GM12878 (cell line): ENCODE measurements at regions not wholly inside any gene's neighbourhood (a gene's known extent, or its start where the extent isn't known, plus 50 kb on each side); places are given as distances from the start of the nearest gene placed in this dataset.

Experiments
- ATAC-seq: fragments of 200-7000 bp; cut with Tn5 transposase; 3 replicates; pipeline ENCODE4 v1.9.1; 2020; ENCODE audit warnings: mild to moderate bottlenecking, moderate library complexity
- BruUV-seq: library from RNA; stranded (reverse); fragments of 400-500 nt; replicated peaks from 2 replicates; lab custom pipeline; 2021; lab: Mats Ljungman, UMichigan
- CTCF ChIA-PET: fragments of 300-600 bp; sonication (Branson Sonifier 250); formaldehyde crosslinking; extraction: SDS; loops from one replicate; lab custom pipeline; 2021; ENCODE audit warnings: inconsistent platforms; lab: Yijun Ruan, JAX
- POLR2A ChIA-PET: fragments of 350-600 bp; formaldehyde crosslinking; extraction: SDS; loops from one replicate; lab custom pipeline; 2021; ENCODE audit warnings: inconsistent platforms; lab: Charles Lee
- RAD21 ChIA-PET: fragments of 300-600 bp; sonication (Branson Sonifier 250); formaldehyde crosslinking; loops from one replicate; lab custom pipeline; 2023; ENCODE audit warnings: antibody characterized with exemption; ENCODE audit not compliant: unreplicated experiment; lab: Charles Lee
- SMC1A ChIA-PET: fragments of 300-600 bp; sonication (Branson Sonifier 250); formaldehyde crosslinking; loops from one replicate; lab custom pipeline; 2023; ENCODE audit not compliant: unreplicated experiment, uncharacterized antibody; lab: Charles Lee
- DNase-seq: peaks from one replicate; pipeline ENCODE4 v3.0.0-alpha.2; 2011; ENCODE audit warnings: low read depth, low spot score
- FAIRE-seq: peaks from 3 replicates; lab custom pipeline; 2011; peaks lifted over from hg19 to GRCh38; lab: Jason Lieb, UNC
- H2AFZ ChIP-seq: 2 replicates; pipeline ENCODE4 v1.6.0; 2011; ENCODE audit warnings: low read depth, low read length, control low read depth; ENCODE audit not compliant: control insufficient read depth
- H3K27ac ChIP-seq: 2 replicates; pipeline ENCODE4 v1.5.1; 2011; ENCODE audit warnings: control low read depth; ENCODE audit not compliant: control insufficient read depth, insufficient read depth
- H3K27me3 ChIP-seq, 2 experiments: replicated peaks in 1 of 2; 2 replicates each; pipeline versions ENCODE4 v1.6.0 to v1.6.1; 2011; ENCODE audit warnings: low read length in 1 of 2; ENCODE audit not compliant: control insufficient read depth in 2 of 2, insufficient read depth in 2 of 2
- H3K36me3 ChIP-seq, 2 experiments: 2 replicates each; pipeline ENCODE4 v1.5.1; 2011; ENCODE audit warnings: low read length in 1 of 2; ENCODE audit not compliant: control insufficient read depth in 2 of 2, insufficient read depth in 2 of 2
- H3K4me1 ChIP-seq: 2 replicates; pipeline ENCODE4 v1.6.1; 2011; ENCODE audit warnings: mild to moderate bottlenecking, low read length, moderate library complexity, mixed read lengths; ENCODE audit not compliant: control insufficient read depth, insufficient read depth
- H3K4me2 ChIP-seq: 2 replicates; pipeline ENCODE4 v1.6.0; 2011; ENCODE audit warnings: control low read depth; ENCODE audit not compliant: control insufficient read depth, insufficient read depth
- H3K4me3 ChIP-seq: fragments of 200-600 bp; sonication (generic); 2 replicates; pipeline ENCODE4 v1.5.1; 2016
- H3K79me2 ChIP-seq: 2 replicates; pipeline ENCODE4 v1.6.0; 2011; ENCODE audit warnings: low read length; ENCODE audit not compliant: control insufficient read depth, insufficient read depth
- H3K9ac ChIP-seq: 2 replicates; pipeline ENCODE4 v1.8.0; 2011; ENCODE audit warnings: low read length, control low read depth, mixed read lengths; ENCODE audit not compliant: control insufficient read depth, insufficient read depth
- H3K9me3 ChIP-seq: replicated peaks from 3 replicates; pipeline ENCODE4 v1.5.1; 2011; ENCODE audit warnings: mild to moderate bottlenecking, low read length; ENCODE audit not compliant: control insufficient read depth, insufficient read depth
- H4K20me1 ChIP-seq: 2 replicates; pipeline ENCODE4 v1.6.0; 2011; ENCODE audit not compliant: control insufficient read depth, insufficient read depth
- JUND ChIP-seq: IDR thresholded peaks from 2 replicates; pipeline ENCODE4 v1.6.1; 2012; ENCODE audit warnings: low read depth, mild to moderate bottlenecking, low read length, improper control_type of control experiment, moderate library complexity
- MEF2A ChIP-seq: IDR thresholded peaks from 2 replicates; pipeline ENCODE4 v1.6.1; 2011; ENCODE audit warnings: low read depth, mild to moderate bottlenecking, low read length, moderate library complexity; ENCODE audit not compliant: insufficient read depth
- RBBP5 ChIP-seq: fragments of 200-600 bp; sonication (generic); conservative IDR thresholded peaks from 2 replicates; pipeline ENCODE4 v1.6.1; 2016
- RELA ChIP-seq: fragments of 450-650 bp; IDR thresholded peaks from 2 replicates; pipeline ENCODE4 v1.8.0; 2014; ENCODE audit warnings: borderline replicate concordance; ENCODE audit not compliant: partially characterized antibody
- RELB ChIP-seq: fragments of 450-650 bp; IDR thresholded peaks from 2 replicates; pipeline ENCODE4 v1.6.1; 2017; ENCODE audit warnings: low read depth, mild to moderate bottlenecking, moderate library complexity
- SUPT20H ChIP-seq: IDR thresholded peaks from 2 replicates; pipeline ENCODE4 v1.6.1; 2011; ENCODE audit warnings: low read depth, mild to moderate bottlenecking, low read length, moderate library complexity, borderline replicate concordance; ENCODE audit not compliant: control insufficient read depth
- TCF3 ChIP-seq: IDR thresholded peaks from 2 replicates; pipeline ENCODE4 v1.6.1; 2012; ENCODE audit warnings: low read depth, mild to moderate bottlenecking, low read length, borderline replicate concordance; ENCODE audit not compliant: insufficient read depth
- YY1 ChIP-seq: IDR thresholded peaks from 2 replicates; pipeline ENCODE4 v1.6.1; 2011; ENCODE audit warnings: low read depth, mild to moderate bottlenecking, low read length
- WGBS: methylation state at CpG from one replicate; pipeline ENCODE4 v1.1.6; 2016; ENCODE audit warnings: low lambda C conversion rate; ENCODE audit not compliant: insufficient replicate concordance, insufficient coverage; ENCODE audit errors: missing lambda C conversion rate; 5-methylcytosine and 5-hydroxymethylcytosine counted together
- in situ Hi-C: fragments of 300-500 bp; cut with MboI; formaldehyde crosslinking; loops from 9 replicates; pipeline ENCODE4 v1.14.3; 2018; ENCODE audit warnings: mixed read lengths
- intact Hi-C: fragments of 100-400 bp; cut with micrococcal nuclease; formaldehyde crosslinking; loops from one replicate; pipeline ENCODE4 v1.14.2; 2022; ENCODE audit not compliant: unreplicated experiment
- TF ChIP-seq, protein P1 (sequence below): fragments of 450-650 bp; formaldehyde crosslinking; IDR thresholded peaks from 2 replicates; pipeline ENCODE4 v1.4.0; 2020; ENCODE audit warnings: mild to moderate bottlenecking, moderate library complexity
- TF ChIP-seq, protein P2 (sequence below): IDR thresholded peaks from 2 replicates; pipeline ENCODE4 v1.6.1; 2012; ENCODE audit warnings: mild to moderate bottlenecking, low read depth, low read length

GRCh38 chr15:69891606-69892005 lies 206.1 kb downstream of the TLE3 start (continued):
- TF ChIP-seq RELB (no peak), RBBP5 (no peak)
- TF ChIP-seq, protein P1, sequence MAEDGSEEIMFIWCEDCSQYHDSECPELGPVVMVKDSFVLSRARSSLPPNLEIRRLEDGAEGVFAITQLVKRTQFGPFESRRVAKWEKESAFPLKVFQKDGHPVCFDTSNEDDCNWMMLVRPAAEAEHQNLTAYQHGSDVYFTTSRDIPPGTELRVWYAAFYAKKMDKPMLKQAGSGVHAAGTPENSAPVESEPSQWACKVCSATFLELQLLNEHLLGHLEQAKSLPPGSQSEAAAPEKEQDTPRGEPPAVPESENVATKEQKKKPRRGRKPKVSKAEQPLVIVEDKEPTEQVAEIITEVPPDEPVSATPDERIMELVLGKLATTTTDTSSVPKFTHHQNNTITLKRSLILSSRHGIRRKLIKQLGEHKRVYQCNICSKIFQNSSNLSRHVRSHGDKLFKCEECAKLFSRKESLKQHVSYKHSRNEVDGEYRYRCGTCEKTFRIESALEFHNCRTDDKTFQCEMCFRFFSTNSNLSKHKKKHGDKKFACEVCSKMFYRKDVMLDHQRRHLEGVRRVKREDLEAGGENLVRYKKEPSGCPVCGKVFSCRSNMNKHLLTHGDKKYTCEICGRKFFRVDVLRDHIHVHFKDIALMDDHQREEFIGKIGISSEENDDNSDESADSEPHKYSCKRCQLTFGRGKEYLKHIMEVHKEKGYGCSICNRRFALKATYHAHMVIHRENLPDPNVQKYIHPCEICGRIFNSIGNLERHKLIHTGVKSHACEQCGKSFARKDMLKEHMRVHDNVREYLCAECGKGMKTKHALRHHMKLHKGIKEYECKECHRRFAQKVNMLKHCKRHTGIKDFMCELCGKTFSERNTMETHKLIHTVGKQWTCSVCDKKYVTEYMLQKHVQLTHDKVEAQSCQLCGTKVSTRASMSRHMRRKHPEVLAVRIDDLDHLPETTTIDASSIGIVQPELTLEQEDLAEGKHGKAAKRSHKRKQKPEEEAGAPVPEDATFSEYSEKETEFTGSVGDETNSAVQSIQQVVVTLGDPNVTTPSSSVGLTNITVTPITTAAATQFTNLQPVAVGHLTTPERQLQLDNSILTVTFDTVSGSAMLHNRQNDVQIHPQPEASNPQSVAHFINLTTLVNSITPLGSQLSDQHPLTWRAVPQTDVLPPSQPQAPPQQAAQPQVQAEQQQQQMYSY (CRISPR knock-in tag) = no peak

- Histone ChIP-seq H3K4me1 (no peaks in the 10 kb centered on the region), H3K79me2 (no peaks in the 10 kb centered on the region), H3K27ac (no peak overlapping the region), H4K20me1 (no peaks in the 10 kb centered on the region), H3K4me3 (no peak overlapping the region), H2AFZ (no peak overlapping the region), H3K36me3 (no peaks in the 10 kb centered on the region), H3K9me3 (peaks cover 2% of the 10 kb centered on the region; the same call in 1 of the 3 replicates), H3K4me2 (no peak overlapping the region), H3K27me3 (peaks cover 0 to 8% of the 10 kb centered on the region in 2 experiments; a peak in 2 of 4 replicates), H3K9ac (no peak overlapping the region)
- no TSS peak for BruUV-seq
- 21% methylated on average over 4 of the region's 4 CpGs for WGBS
- DNase-seq (no peak), FAIRE-seq (no peak), ATAC-seq (no peak)
- intact Hi-C loops = no loop called here
- POLR2A ChIA-PET = no interaction called here
- in situ Hi-C loops = no loop called here
- CTCF ChIA-PET = interaction anchor here (1.2 kb wide), 1 partner anchor 366 kb away, joined by 3 read pairs; no protein-coding TSS in a partner anchor
- SMC1A ChIA-PET = no interaction called here
- RAD21 ChIA-PET = no interaction called here
- TF ChIP-seq TCF3 = no peak
- no peak for TF ChIP-seq MEF2A
- TF ChIP-seq, protein P2, sequence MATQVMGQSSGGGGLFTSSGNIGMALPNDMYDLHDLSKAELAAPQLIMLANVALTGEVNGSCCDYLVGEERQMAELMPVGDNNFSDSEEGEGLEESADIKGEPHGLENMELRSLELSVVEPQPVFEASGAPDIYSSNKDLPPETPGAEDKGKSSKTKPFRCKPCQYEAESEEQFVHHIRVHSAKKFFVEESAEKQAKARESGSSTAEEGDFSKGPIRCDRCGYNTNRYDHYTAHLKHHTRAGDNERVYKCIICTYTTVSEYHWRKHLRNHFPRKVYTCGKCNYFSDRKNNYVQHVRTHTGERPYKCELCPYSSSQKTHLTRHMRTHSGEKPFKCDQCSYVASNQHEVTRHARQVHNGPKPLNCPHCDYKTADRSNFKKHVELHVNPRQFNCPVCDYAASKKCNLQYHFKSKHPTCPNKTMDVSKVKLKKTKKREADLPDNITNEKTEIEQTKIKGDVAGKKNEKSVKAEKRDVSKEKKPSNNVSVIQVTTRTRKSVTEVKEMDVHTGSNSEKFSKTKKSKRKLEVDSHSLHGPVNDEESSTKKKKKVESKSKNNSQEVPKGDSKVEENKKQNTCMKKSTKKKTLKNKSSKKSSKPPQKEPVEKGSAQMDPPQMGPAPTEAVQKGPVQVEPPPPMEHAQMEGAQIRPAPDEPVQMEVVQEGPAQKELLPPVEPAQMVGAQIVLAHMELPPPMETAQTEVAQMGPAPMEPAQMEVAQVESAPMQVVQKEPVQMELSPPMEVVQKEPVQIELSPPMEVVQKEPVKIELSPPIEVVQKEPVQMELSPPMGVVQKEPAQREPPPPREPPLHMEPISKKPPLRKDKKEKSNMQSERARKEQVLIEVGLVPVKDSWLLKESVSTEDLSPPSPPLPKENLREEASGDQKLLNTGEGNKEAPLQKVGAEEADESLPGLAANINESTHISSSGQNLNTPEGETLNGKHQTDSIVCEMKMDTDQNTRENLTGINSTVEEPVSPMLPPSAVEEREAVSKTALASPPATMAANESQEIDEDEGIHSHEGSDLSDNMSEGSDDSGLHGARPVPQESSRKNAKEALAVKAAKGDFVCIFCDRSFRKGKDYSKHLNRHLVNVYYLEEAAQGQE = no peak
- no peak for TF ChIP-seq YY1
- no peak for TF ChIP-seq SUPT20H
- no peak for TF ChIP-seq RELA
- TF ChIP-seq JUND = no peak
Measured at GRCh38 chr15:69892351-69892750, 205.4 kb downstream of the TLE3 start.
